ENCODE measurements at regions not wholly inside any gene's neighbourhood (a gene's known extent, or its start where the extent isn't known, plus 50 kb on each side); places are given as distances from the start of the nearest gene placed in this dataset.

- H3K4me1 ChIP-seq (ENCODE audit: control insufficient read depth, low read length): no peaks in the 10 kb centered on the region
- no peaks in the 10 kb centered on the region for H3F3A ChIP-seq (ENCODE audit: control insufficient read depth, insufficient read depth)
- no peaks in the 10 kb centered on the region for H3K9me2 ChIP-seq (replicated peaks; ENCODE audit: control insufficient read depth, low read length)
- TF ChIP-seq CTCF (IDR thresholded peaks at IDR 0.05; ENCODE audit: low read depth, low read length, poor library complexity, severe bottlenecking) (no peak), EZH2phosphoT487 (IDR thresholded peaks at IDR 0.05; ENCODE audit: borderline replicate concordance, low read length) (no peak)
- H3K4me3 ChIP-seq (ENCODE audit: low read length): no peak overlapping the region
- H3K36me3 ChIP-seq (ENCODE audit: control insufficient read depth, low read length): no peaks in the 10 kb centered on the region
- H4K20me1 ChIP-seq (ENCODE audit: control insufficient read depth, insufficient read depth, low read depth, low read length): no peaks in the 10 kb centered on the region
- H3K27me3 ChIP-seq (ENCODE audit: control insufficient read depth, low read length): no peaks in the 10 kb centered on the region
- no peaks in the 10 kb centered on the region for H3K9me3 ChIP-seq (ENCODE audit: control insufficient read depth, insufficient read depth, low read length)
- H3K27ac ChIP-seq (ENCODE audit: low read depth, low read length): no peak overlapping the region
- H3K79me2 ChIP-seq (ENCODE audit: control insufficient read depth, low read length): no peaks in the 10 kb centered on the region
- H3K4me2 ChIP-seq (ENCODE audit: low read length): no peak overlapping the region
Measured at GRCh38 chr6:56713254-56713672, 70.6 kb upstream of the DST start.

GRCh38 chr6:56710967-56711366 lies 68.3 kb upstream of the DST start:
- H3K9me3 ChIP-seq (ENCODE audit: control insufficient read depth, insufficient read depth, low read length): no peaks in the 10 kb centered on the region
- H3K27me3 ChIP-seq (ENCODE audit: control insufficient read depth, low read length): no peaks in the 10 kb centered on the region
- no peaks in the 10 kb centered on the region for H3F3A ChIP-seq (ENCODE audit: control insufficient read depth, insufficient read depth)
- H3K4me2 ChIP-seq (ENCODE audit: low read length): no peak overlapping the region
- no peak overlapping the region for H3K4me3 ChIP-seq (ENCODE audit: low read length)
- no peaks in the 10 kb centered on the region for H3K79me2 ChIP-seq (ENCODE audit: control insufficient read depth, low read length)
- H3K9me2 ChIP-seq (replicated peaks; ENCODE audit: control insufficient read depth, low read length): no peaks in the 10 kb centered on the region
- H4K20me1 ChIP-seq (ENCODE audit: control insufficient read depth, insufficient read depth, low read depth, low read length): no peaks in the 10 kb centered on the region
- no peaks in the 10 kb centered on the region for H3K4me1 ChIP-seq (ENCODE audit: control insufficient read depth, low read length)
- H3K36me3 ChIP-seq (ENCODE audit: control insufficient read depth, low read length): no peaks in the 10 kb centered on the region
- TF ChIP-seq CTCF (IDR thresholded peaks at IDR 0.05; ENCODE audit: low read depth, low read length, poor library complexity, severe bottlenecking): no peak
- no peak for TF ChIP-seq EZH2phosphoT487 (IDR thresholded peaks at IDR 0.05; ENCODE audit: borderline replicate concordance, low read length)
- H3K27ac ChIP-seq (ENCODE audit: low read depth, low read length): no peak overlapping the region

GRCh38 chr6:56709650-56710049 lies 67.0 kb upstream of the DST start:
- Histone ChIP-seq H3K4me3 (ENCODE audit: low read length) (no peak overlapping the region), H3K9me2 (replicated peaks; ENCODE audit: control insufficient read depth, low read length) (no peaks in the 10 kb centered on the region), H3K79me2 (ENCODE audit: control insufficient read depth, low read length) (no peaks in the 10 kb centered on the region), H3K27ac (ENCODE audit: low read depth, low read length) (no peak overlapping the region), H3K9me3 (ENCODE audit: control insufficient read depth, insufficient read depth, low read length) (no peaks in the 10 kb centered on the region), H3F3A (ENCODE audit: control insufficient read depth, insufficient read depth) (no peaks in the 10 kb centered on the region), H3K36me3 (ENCODE audit: control insufficient read depth, low read length) (no peaks in the 10 kb centered on the region), H3K27me3 (ENCODE audit: control insufficient read depth, low read length) (no peaks in the 10 kb centered on the region), H3K4me2 (ENCODE audit: low read length) (no peak overlapping the region), H4K20me1 (ENCODE audit: control insufficient read depth, insufficient read depth, low read depth, low read length) (no peaks in the 10 kb centered on the region), H3K4me1 (ENCODE audit: control insufficient read depth, low read length) (no peaks in the 10 kb centered on the region)
- TF ChIP-seq CTCF (IDR thresholded peaks at IDR 0.05; ENCODE audit: low read depth, low read length, poor library complexity, severe bottlenecking) (no peak), EZH2phosphoT487 (IDR thresholded peaks at IDR 0.05; ENCODE audit: borderline replicate concordance, low read length) (no peak)

Data from DOHH2 (cell line).